H9 (cell line): ENCODE measurements at regions not wholly inside any gene's neighbourhood (a gene's known extent, or its start where the extent isn't known, plus 50 kb on each side); places are given as distances from the start of the nearest gene placed in this dataset.

Source experiments
- DNase-seq: peaks from one replicate; pipeline ENCODE4 v3.0.0-alpha.2; 2017
- H2AFZ ChIP-seq: one replicate; pipeline ENCODE4 v1.6.1; 2013; ENCODE audit warnings: mild to moderate bottlenecking, low read length, control low read depth, moderate library complexity
- H2AK5ac ChIP-seq: 2 replicates; pipeline ENCODE4 v1.6.1; 2013; ENCODE audit warnings: low read length, control low read depth, mixed read lengths; ENCODE audit not compliant: insufficient read length
- H2BK120ac ChIP-seq: one replicate; pipeline ENCODE4 v1.6.1; 2013; ENCODE audit warnings: low read depth, mild to moderate bottlenecking, low read length, control low read depth, inconsistent platforms; ENCODE audit not compliant: poor library complexity, severe bottlenecking
- H2BK12ac ChIP-seq: 2 replicates; pipeline ENCODE4 v1.6.1; 2013; ENCODE audit warnings: low read length, control low read depth, mixed read lengths, low read depth; ENCODE audit not compliant: insufficient read length
- H2BK15ac ChIP-seq: 2 replicates; pipeline ENCODE4 v1.6.1; 2013; ENCODE audit warnings: low read depth, low read length, control low read depth
- H2BK20ac ChIP-seq: one replicate; pipeline ENCODE4 v1.6.1; 2013; ENCODE audit warnings: low read depth, mild to moderate bottlenecking, low read length, control low read depth, inconsistent platforms; ENCODE audit not compliant: poor library complexity, severe bottlenecking
- H2BK5ac ChIP-seq: 2 replicates; pipeline ENCODE4 v1.6.1; 2013; ENCODE audit warnings: low read length, control low read depth, mixed read lengths; ENCODE audit not compliant: insufficient read length
- H3K14ac ChIP-seq: 2 replicates; pipeline ENCODE4 v1.6.1; 2013; ENCODE audit warnings: low read length, control low read depth; ENCODE audit not compliant: insufficient read depth
- H3K18ac ChIP-seq: 2 replicates; pipeline ENCODE4 v1.6.1; 2013; ENCODE audit warnings: low read depth, mild to moderate bottlenecking, mixed read lengths, low read length, control low read depth; ENCODE audit not compliant: insufficient read length
- H3K23ac ChIP-seq: 2 replicates; pipeline ENCODE4 v1.6.1; 2013; ENCODE audit warnings: low read length, control low read depth, mixed read lengths, low read depth; ENCODE audit not compliant: insufficient read length
- H3K23me2 ChIP-seq: 2 replicates; pipeline ENCODE4 v1.6.1; 2013; ENCODE audit warnings: low read depth, mild to moderate bottlenecking, mixed read lengths, low read length, control low read depth; ENCODE audit not compliant: insufficient read length, poor library complexity, severe bottlenecking
- H3K27ac ChIP-seq: 2 replicates; pipeline ENCODE4 v1.5.1; 2013; ENCODE audit warnings: low read length, control low read depth, mixed read lengths, low read depth; ENCODE audit not compliant: insufficient read length
- H3K27me3 ChIP-seq: 2 replicates; pipeline ENCODE4 v1.6.1; 2013; ENCODE audit warnings: low read length, control low read depth, inconsistent platforms; ENCODE audit not compliant: insufficient read depth
- H3K4ac ChIP-seq: 2 replicates; pipeline ENCODE4 v1.6.1; 2013; ENCODE audit warnings: low read depth, mild to moderate bottlenecking, control low read depth, inconsistent platforms, low read length, moderate library complexity
- H3K4me1 ChIP-seq: 2 replicates; pipeline ENCODE4 v1.6.1; 2013; ENCODE audit warnings: low read length, control low read depth, inconsistent platforms; ENCODE audit not compliant: insufficient read depth
- H3K4me2 ChIP-seq: 2 replicates; pipeline ENCODE4 v1.6.1; 2013; ENCODE audit warnings: low read length, control low read depth, mixed read lengths; ENCODE audit not compliant: insufficient read length, insufficient read depth
- H3K56ac ChIP-seq: 2 replicates; pipeline ENCODE4 v1.6.1; 2013; ENCODE audit warnings: low read depth, mild to moderate bottlenecking, mixed read lengths, low read length, control low read depth; ENCODE audit not compliant: insufficient read length
- H3K79me1 ChIP-seq: 2 replicates; pipeline ENCODE4 v1.6.1; 2013; ENCODE audit warnings: low read depth, mild to moderate bottlenecking, moderate library complexity, low read length, control low read depth, inconsistent platforms; ENCODE audit not compliant: insufficient read depth, poor library complexity, severe bottlenecking
- H3K79me2 ChIP-seq: 2 replicates; pipeline ENCODE4 v1.6.1; 2013; ENCODE audit warnings: low read length, control low read depth, inconsistent platforms; ENCODE audit not compliant: insufficient read depth
- H3K9ac ChIP-seq: 2 replicates; pipeline ENCODE4 v1.6.1; 2013; ENCODE audit warnings: low read length, control low read depth, mixed read lengths; ENCODE audit not compliant: insufficient read length; ENCODE audit errors: extremely low read depth
- H3K9me3 ChIP-seq: one replicate; pipeline ENCODE4 v1.6.1; 2013; ENCODE audit warnings: low read depth, low read length, inconsistent platforms; ENCODE audit not compliant: control insufficient read depth
- H3T11ph ChIP-seq: one replicate; pipeline ENCODE4 v1.6.1; 2013; ENCODE audit warnings: mild to moderate bottlenecking, low read length, control low read depth, inconsistent platforms
- H4K20me1 ChIP-seq: one replicate; pipeline ENCODE4 v1.6.1; 2013; ENCODE audit not compliant: control insufficient read depth, insufficient read length, insufficient read depth
- H4K5ac ChIP-seq: 2 replicates; pipeline ENCODE4 v1.6.1; 2013; ENCODE audit warnings: low read depth, mild to moderate bottlenecking, mixed read lengths, low read length, control low read depth; ENCODE audit not compliant: insufficient read length
- H4K8ac ChIP-seq: replicated peaks from 2 replicates; pipeline ENCODE4 v1.6.1; 2013; ENCODE audit warnings: low read length, control low read depth, mixed read lengths, low read depth; ENCODE audit not compliant: insufficient read length
- H4K91ac ChIP-seq: 2 replicates; pipeline ENCODE4 v1.6.1; 2013; ENCODE audit warnings: low read depth, mild to moderate bottlenecking, moderate library complexity, mixed read lengths, low read length, control low read depth; ENCODE audit not compliant: insufficient read length
- H3K27ac Mint-ChIP-seq, 3 experiments: 2 replicates in 2 of 3; 3 replicates in 1 of 3; pipeline ENCODE4 v1.8.0; 2020 to 2021; ENCODE audit warnings: mixed read lengths in 3 of 3, mild to moderate bottlenecking in 1 of 3, moderate library complexity in 1 of 3
- H3K27me3 Mint-ChIP-seq: 2 replicates; pipeline ENCODE4 v1.8.0; 2021; ENCODE audit warnings: low read depth, mild to moderate bottlenecking, moderate library complexity, mixed read lengths
- H3K36me3 Mint-ChIP-seq, 3 experiments: 2 replicates in 2 of 3; 3 replicates in 1 of 3; pipeline ENCODE4 v1.8.0; 2020 to 2021; ENCODE audit warnings: low read depth in 3 of 3, mixed read lengths in 3 of 3; ENCODE audit not compliant: insufficient read depth in 1 of 3
- H3K4me1 Mint-ChIP-seq, 2 experiments: 2 replicates each; pipeline ENCODE4 v1.8.0; 2020; ENCODE audit warnings: mixed read lengths in 2 of 2
- H3K4me3 Mint-ChIP-seq, 2 experiments: 2 replicates in 1 of 2; 3 replicates in 1 of 2; pipeline ENCODE4 v1.8.0; 2020 to 2021; ENCODE audit warnings: mild to moderate bottlenecking in 2 of 2, mixed read lengths in 2 of 2, moderate library complexity in 1 of 2
- H3K9me3 Mint-ChIP-seq, 2 experiments: 2 replicates in 1 of 2; 3 replicates in 1 of 2; pipeline ENCODE4 v1.8.0; 2020; ENCODE audit warnings: mild to moderate bottlenecking in 2 of 2, mixed read lengths in 2 of 2, moderate library complexity in 1 of 2
- WGBS: extraction: QIAGEN DNeasy Blood & Tissue Kit; methylation state at CpG from one replicate; pipeline ENCODE4 v1.1.7; 2013; ENCODE audit warnings: missing lambda C conversion rate, low lambda C conversion rate, mixed read lengths; ENCODE audit not compliant: insufficient read length; ENCODE audit errors: extremely low coverage; 5-methylcytosine and 5-hydroxymethylcytosine counted together
- TF ChIP-seq, protein P1 (sequence below): fragments of 200-600 bp; sonication (generic); conservative IDR thresholded peaks from 3 replicates; pipeline ENCODE4 v1.8.0; 2021; ENCODE audit warnings: antibody characterized with exemption, mild to moderate bottlenecking

DNA sequence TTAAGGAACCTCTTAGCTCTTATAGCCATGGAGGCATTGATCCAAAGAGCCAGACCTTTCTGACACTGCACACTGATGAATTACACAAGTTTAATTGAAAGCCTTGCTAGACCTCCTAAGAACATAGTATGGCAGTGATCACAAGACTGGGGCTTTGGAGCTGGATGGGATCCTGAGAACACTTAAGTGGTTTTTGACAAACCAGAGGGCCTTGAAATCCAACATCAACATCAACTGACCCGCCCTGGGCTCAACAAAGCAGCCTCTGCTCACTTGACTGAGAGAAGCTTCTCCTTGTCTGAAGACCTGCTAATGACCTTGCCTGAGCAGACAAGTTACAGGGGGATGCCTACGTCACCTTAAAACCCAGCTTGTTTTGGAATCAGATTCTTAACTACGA, 257.6 kb downstream of the KLF13 start:
- Histone ChIP-seq H2AFZ (no peak overlapping the region), H3K23me2 (no peaks in the 10 kb centered on the region), H3K4ac (no peak overlapping the region), H4K20me1 (no peaks in the 10 kb centered on the region), H2BK15ac (no peak overlapping the region), H3K79me1 (no peaks in the 10 kb centered on the region), H2BK12ac (no peak overlapping the region), H3K4me1 (no peaks in the 10 kb centered on the region), H3T11ph (no peak overlapping the region), H3K18ac (no peak overlapping the region), H3K27me3 (no peaks in the 10 kb centered on the region), H3K14ac (no peak overlapping the region), H3K9me3 (no peaks in the 10 kb centered on the region), H3K23ac (no peak overlapping the region), H3K4me2 (no peak overlapping the region), H2AK5ac (no peak overlapping the region), H4K5ac (no peak overlapping the region), H3K9ac (no peak overlapping the region), H2BK120ac (no peak overlapping the region), H3K27ac (no peak overlapping the region), H4K91ac (no peak overlapping the region), H2BK5ac (no peak overlapping the region), H4K8ac (no peak overlapping the region), H3K79me2 (no peaks in the 10 kb centered on the region), H3K56ac (no peak overlapping the region), H2BK20ac (no peak overlapping the region)
- peaks cover 14 to 22% (median 16%) of the 10 kb centered on the region in 3 experiments for H3K36me3 Mint-ChIP-seq
- DNase-seq, result no peak
- peaks cover 28 to 30% of the 10 kb centered on the region in 2 experiments for H3K9me3 Mint-ChIP-seq
- no peak overlapping the region for H3K4me3 Mint-ChIP-seq
- H3K4me1 Mint-ChIP-seq, result peaks cover 0 to 2% of the 10 kb centered on the region in 2 experiments; a peak in 1 of 4 replicates
- TF ChIP-seq, protein P1, sequence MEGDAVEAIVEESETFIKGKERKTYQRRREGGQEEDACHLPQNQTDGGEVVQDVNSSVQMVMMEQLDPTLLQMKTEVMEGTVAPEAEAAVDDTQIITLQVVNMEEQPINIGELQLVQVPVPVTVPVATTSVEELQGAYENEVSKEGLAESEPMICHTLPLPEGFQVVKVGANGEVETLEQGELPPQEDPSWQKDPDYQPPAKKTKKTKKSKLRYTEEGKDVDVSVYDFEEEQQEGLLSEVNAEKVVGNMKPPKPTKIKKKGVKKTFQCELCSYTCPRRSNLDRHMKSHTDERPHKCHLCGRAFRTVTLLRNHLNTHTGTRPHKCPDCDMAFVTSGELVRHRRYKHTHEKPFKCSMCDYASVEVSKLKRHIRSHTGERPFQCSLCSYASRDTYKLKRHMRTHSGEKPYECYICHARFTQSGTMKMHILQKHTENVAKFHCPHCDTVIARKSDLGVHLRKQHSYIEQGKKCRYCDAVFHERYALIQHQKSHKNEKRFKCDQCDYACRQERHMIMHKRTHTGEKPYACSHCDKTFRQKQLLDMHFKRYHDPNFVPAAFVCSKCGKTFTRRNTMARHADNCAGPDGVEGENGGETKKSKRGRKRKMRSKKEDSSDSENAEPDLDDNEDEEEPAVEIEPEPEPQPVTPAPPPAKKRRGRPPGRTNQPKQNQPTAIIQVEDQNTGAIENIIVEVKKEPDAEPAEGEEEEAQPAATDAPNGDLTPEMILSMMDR, result no peak
- H3K27ac Mint-ChIP-seq, result no peak overlapping the region
- WGBS, result no CpG with 5 or more reads among the region's 3 CpGs
- no peaks in the 10 kb centered on the region for H3K27me3 Mint-ChIP-seq
